SKM-1 (cell line): ENCODE measurements at regions not wholly inside any gene's neighbourhood (a gene's known extent, or its start where the extent isn't known, plus 50 kb on each side); places are given as distances from the start of the nearest gene placed in this dataset.
"Not testable (repeated sequence)": the region's sequence is repeated elsewhere in the genome, so short reads cannot be mapped to it uniquely, and the experiment has no call there.

Source experiments
- DNase-seq: peaks from one replicate; lab custom pipeline; 2025; ENCODE audit not compliant: unreplicated experiment; lab: John Stamatoyannopoulos, UW

DNA sequence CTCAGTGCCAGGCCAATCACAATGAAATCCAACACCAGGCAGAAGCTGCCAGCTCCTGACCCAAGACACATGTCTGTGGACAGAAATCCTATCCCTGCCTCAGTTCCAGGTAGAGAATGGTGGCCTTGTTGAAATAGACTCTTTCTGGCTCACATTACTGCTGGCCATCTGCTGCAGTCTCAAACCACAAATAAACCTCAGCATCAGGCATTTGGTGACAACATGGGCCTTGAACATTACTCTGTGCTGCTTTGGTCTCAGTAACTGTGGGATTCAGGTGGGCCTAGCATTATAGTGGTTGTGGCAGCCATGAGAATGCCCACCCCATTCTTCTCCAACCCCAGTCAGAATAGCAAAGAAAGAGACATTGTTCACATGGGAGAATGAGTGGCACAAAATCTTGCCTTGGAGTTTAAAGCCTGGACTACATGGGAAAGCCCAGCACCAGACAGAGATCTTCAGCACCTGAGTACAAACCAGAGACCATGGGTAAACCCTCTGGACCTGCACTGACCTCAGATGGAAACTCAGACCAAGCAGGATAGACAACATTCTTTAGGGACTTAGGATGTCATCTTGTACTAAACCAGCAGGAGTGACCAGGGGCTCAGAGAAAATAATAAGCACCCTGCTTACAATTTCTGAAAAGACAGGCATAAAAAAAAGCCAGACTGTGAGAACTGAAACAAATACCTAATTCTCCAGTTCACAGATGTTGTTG lies 50.4 kb upstream of the TRAM1L1 start:
- DNase-seq, result no peak

DNA sequence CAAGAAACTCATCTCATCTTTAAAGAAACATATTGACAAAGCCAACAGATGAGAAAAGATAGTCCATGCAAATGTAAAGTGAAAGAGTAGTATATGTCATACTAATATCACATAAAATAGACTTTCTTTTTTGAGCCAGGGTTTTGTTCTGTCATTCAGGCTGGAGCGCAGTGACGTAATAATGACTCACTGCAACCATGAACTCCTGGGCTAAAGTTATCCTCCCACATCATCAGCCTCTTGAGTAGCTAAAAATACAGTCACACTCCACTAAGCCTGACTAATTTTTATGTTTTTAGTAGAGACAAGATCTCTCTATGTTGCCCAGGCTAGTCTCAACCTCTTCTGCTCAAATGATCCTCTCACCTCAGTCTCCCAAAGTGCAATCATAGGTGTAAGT lies 51.8 kb upstream of the TRAM1L1 start:
- DNase-seq, result no peak

DNA sequence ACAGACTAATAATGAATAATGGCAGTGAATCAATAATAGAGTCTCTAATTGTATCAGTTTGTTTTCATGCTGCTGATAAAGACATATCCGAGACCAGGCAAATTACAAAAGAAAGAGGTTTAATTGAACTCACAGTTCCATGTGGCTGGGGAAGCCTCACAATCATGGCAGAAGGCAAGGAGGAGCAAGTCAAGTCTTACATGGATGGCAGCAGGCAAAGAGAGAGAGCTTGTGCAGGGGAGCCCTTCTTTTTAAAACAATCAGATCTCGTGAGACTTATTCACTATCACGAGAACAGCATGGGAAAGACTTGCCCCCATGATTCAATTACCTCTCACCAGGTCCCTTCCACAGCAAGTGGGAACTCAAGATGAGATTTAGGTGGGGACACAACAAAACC lies 53.4 kb upstream of the TRAM1L1 start:
- DNase-seq, result not testable (repeated sequence)

DNA sequence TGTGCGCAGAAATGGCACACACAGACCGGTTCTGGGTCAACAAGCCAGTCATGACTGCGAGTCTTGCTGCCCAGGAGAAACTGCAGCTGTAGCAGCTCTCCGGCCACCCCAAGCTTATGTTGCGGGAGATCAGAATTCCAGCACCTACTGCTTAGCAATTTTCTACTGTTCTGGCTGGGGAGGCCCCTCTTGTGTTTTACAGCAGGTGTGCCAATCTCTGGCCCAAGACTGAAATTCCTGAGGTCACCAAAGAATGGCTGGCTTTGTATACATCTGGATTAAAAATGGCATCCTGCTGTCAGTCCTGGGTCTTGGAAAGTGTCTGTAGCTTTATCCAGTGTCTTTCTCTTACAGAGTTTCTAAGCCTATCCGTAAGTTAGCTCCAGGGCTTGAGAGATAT lies 68.9 kb upstream of the TRAM1L1 start:
- DNase-seq, result no peak

DNA sequence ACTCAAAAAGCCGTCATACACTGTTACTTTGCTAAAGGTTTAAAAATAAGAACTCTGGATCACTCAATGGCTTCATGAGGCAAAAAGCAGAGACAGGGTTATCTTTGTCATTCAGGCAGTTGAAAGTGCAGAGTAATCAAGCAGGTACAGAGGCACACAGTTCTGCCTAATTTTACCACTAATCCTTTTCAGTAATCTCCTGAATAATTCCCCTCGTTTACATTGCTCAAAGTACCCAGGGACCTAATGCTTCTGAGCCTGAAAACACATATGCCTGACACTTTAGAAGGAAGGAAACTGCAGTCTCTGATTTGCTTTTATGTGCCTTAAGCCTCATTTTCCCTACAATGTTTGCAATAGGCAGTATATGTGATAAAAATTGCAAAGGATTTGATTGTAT lies 71.4 kb upstream of the TRAM1L1 start:
- DNase-seq, result no peak

DNA sequence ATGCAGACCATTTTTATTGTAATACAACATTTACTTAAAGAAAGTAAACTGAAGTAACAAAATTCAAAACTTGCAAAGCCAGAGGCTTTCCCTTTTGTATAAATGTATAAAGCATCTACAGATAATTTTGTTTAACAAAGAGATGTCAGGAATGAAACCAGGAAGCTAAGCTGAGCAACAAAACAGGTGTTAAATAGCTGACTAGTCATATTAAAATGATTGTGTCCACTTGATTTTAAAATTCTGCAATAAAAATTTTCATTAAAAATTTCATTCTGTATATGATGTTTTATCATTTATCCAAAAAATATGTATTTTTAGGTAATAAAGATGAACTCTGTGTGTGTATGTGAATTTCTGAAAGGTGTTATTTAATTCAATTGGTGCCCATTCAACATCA lies 72.0 kb upstream of the TRAM1L1 start:
- no peak for DNase-seq

DNA sequence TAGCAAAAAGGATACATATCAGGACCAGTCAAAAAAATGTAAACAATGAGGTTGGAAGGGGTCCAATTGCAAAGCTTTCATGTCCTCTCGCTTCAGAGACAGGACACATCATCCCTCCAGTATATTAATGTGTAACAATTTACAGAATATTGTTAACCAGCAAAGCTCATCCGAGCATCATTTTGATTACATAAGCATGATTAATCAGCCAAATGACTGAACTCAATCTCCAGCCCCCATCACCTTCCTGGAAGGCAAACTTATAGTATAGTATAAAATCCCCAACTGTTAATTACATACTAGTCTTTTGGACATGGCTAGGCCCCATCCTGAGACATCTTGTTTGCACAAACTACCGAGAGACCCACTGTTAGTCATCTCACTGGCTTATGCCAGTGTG lies 77.6 kb upstream of the TRAM1L1 start:
- no peak for DNase-seq

DNA sequence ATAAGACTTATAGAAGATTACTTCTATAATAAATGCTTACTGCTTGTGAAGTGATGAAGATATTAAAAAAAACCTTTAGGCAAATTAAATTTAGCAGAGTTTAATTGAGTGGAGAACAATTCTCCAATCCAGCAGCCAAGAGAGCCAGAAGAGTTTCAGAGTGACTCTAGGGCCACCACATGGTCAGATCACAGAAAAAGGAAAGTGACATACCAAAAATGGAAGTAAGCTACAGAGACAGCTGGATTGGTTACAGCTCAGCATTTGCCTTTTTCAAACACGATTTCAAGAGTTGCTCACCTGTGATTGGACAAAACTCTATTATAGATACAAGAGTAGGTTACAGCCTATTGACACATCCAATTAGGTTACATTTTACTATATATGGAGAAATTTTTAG lies 79.0 kb upstream of the TRAM1L1 start:
- DNase-seq, result no peak

DNA sequence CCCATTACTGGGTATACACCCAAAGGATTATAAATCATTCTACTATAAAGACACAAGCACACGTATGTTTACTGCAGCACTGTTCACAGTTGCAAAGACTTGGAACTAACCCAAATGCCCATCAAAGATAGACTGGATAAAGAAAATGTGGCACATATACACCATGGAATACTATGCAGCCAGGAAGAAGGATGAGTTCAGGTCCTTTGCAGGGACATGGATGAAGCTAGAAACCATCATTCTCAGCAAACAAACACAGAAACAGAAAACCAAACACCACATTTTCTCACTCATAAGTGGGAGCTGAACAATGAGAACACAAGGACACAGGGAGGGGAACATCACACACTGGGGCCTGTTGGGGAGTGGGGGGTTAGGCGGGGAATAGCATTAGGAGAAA lies 90.0 kb upstream of the TRAM1L1 start:
- DNase-seq, result not testable (repeated sequence)

DNA sequence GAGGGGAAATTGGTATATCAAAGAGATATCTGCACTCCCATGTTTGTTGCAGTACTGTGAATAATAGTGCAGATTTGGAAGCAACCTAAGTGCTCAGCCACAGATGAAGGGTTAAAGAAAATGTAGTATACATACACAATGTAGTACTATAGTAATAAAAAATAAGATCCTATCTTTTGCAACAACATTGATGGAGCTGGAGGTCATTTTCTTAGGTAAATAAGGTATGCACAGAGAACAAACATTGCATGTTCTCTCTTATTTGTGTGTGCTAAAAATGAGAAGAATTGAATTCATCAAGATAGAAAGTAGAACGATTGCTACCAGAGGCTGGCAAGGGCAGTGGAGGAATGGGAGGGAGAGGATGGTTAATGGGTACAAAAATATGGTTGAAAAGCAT lies 117.9 kb upstream of the TRAM1L1 start:
- no peak for DNase-seq

DNA sequence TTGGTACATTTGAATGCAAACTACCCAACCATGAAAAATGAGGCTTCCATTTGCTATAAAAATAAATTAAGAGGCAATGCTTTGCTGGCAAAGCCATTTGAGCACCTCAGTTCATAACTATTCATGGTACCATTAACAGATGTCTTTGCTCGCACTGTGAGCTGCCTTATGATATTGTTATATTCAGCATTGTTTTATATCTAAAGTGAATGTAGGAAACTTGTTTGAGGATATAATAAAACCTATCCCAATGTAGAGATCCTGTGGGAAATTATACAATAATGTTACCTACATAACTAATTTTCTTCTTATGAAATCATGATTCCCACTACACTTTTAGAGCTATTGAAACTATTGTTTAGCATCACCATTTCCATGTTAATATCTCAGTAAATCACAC lies 125.2 kb upstream of the TRAM1L1 start:
- no peak for DNase-seq

DNA sequence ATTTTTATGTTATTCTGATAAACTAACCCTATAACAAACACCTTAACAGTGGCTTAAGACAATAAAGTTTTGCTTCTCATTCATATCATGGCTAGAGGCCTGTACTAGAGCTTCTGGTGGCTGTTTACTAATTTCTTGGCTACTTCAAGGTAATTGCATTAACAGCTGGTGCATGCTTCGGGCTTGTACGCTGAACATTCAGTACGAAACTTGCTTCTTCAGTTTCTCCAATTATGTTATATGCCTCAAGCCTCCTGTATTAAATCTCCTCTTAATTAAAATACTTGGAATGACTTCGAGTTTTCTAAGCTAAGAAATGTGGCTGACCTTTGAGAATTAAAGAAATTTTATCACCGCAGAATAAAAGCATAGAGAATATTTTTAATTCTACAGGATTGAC lies 138.9 kb upstream of the TRAM1L1 start:
- no peak for DNase-seq

DNA sequence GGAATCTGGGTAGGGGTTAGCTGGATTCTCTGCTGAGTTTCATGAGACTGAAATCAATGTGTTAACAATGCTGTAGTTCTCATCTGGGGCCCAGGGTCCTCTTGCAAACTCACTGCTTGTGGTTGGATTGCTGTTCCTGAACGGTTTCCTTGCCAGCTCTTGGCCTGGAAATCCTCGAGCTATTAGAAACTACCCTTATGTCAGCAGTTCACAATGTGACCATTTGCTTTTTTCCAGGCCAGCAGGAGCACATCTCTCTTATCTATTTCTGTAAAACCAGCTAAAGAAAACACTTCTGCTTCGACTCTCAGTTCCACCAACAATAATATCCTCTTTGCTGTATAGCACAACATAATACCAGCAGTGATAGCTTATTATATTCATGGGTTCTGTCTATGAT lies 140.1 kb upstream of the TRAM1L1 start:
- no peak for DNase-seq

DNA sequence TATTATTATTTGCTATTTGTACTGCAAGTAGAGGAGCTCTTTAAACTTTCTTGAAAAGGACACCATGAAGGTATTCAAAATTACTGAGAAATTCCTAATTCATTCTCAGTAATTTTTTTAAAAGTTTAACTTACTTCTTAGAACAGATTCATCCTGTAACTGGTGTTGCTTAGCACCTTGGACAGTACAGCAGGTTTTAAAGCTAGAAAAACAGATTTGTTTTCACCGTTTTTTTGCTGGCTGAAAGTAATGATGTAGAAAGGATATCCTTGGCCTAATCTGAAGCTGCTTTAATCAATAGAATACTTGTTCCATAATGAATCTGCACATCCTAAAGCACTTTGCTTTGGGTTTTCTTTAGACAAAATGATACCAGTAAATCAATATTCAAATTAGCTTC lies 142.5 kb upstream of the TRAM1L1 start:
- no peak for DNase-seq

DNA sequence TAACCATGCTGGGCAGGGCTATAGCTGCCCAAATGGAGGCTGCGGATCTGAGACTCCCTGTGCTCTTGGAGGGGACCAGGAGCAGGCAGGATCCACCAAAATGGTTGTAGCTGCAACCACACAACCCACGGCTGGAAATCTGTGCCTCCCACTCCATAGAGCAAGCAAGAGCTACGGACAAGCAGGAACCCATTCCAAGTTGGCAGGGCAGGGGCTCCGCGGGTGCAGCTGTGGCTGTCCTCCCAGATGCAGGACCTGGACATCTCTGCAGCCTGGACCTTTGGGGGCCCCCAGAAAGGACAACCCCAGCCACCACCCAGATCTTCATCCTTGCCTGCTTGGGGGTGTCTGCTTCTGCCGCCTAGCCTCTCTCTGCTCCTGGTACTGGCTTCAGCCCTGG lies 154.1 kb upstream of the TRAM1L1 start:
- DNase-seq, result no peak

DNA sequence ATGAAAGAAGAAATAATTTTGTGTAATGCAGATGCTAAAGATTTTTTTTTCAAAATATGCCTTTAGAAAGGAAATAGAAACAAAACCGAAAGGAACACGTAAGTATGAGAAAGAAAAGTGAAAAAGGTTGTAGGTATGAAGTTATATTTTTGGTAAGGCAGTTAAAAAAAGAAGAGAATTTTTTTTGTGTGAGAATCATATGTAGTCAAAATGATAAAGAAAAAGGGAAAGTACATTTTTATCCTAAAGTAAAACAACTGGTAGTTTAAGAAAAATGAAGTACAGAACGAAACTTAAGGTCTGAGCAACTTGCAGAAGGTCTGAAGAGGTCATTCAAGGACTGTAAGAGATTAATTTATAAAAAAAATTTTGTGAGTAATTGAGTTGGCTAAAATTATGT lies 164.0 kb upstream of the TRAM1L1 start:
- no peak for DNase-seq

DNA sequence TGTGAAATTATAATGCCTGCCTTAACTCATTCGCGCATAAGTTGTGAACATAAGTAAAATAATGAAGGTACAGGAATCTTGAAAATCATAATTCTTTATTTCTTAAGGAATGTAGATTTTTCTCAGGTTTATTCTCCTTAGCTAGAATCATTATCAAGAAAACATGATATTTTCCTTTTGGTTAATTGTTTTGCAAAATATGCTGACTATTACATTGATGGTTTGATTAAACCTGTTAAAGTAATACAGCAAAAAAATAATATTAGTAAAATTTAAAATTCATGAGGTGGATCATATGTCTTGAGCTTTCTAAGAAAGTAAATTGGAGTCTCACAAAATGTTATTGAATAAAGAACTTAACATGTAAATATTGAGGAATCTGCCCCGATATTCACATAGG lies 178.7 kb upstream of the TRAM1L1 start:
- no peak for DNase-seq

DNA sequence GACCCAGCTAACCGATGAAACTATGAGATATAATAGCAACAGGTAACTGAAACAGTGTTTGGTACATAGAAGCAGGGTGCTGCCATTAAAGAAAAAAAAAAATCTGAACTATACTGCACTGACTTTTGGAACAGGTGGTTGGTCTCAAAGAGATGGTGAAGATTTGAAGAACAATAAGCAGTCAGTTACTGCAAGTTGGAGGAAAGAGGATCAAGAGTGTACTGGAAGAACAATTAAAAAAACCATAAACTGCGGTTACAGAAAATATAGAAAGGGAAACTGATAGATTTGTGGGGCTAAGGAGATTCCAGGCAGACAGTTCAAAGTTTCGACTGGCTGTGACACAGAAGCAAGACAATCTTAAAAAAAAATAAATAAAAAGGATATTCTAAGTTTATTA lies 181.9 kb upstream of the TRAM1L1 start:
- no peak for DNase-seq

DNA sequence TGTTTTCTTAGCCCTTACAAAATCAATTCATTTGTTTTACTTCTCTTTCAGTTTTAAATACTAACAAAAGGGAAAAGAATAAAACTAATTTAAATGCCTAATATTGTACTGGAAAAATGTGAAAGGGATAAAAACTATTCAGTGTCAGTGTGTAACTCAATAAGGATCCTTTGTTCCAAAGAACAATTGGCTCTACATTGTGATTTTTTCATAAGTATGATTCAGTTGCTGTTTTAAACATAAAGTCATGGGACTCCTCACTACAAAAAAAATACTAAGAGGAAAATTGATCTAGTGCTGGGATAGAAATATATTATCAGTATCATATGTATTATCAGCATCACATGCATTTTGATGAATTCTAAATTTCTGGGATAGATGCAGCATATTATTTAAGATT lies 199.4 kb upstream of the TRAM1L1 start:
- DNase-seq, result no peak

DNA sequence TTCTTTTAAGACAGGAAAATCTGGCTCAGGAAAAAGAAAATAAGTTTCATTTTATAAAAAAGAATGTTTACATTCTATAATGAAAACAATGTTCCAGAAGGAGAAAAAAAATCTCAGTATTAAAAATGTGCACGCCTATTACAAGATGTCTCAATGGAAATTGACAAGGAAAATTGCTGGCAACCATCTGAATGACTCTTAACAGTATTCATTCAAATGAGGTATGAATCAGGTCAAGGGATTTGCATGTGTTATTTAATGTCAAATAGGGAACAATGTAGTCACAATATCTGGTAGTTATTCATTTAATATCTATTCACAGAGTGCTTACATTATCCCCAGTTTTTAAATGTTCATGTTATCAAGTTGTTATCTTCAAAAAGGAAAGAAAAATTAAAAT lies 208.4 kb upstream of the TRAM1L1 start:
- no peak for DNase-seq

DNA sequence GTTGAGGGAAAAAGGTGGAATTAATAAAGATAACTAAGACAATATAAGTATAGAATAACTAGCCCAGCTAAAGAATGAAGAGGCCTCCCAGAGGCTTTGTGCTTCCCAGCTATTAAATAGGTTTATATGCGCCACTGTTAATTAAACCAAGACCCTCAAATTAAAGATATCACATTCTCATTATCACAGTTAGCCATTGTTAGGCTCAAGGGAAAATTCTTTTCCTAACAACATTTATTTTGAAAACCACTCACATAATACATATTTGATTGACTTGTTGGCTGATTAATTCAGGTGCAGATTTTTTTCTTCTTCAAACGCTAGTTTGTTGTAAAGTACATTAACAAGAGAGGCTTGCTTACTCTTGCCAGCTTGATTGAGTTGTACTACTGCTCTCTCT lies 216.8 kb upstream of the TRAM1L1 start:
- DNase-seq, result no peak

DNA sequence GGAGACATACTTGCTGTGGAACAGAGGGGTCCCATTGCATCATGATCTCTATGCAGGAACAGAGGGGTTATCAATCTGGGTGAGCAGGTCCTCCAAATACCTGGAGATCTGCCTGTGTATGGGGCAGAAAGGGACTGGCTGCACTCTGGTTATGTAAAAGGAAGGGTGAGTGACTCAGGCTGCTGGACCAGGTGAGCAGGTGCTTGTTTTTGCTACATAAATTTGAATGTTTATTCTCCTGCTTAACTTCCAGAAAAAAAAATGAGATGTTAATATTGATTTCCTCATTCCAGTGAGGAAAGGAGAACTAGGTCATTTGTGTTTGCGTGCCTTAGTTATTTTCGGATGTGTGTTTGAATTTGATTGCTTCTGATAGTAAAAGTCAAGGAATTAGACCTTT lies 225.8 kb upstream of the TRAM1L1 start:
- no peak for DNase-seq

DNA sequence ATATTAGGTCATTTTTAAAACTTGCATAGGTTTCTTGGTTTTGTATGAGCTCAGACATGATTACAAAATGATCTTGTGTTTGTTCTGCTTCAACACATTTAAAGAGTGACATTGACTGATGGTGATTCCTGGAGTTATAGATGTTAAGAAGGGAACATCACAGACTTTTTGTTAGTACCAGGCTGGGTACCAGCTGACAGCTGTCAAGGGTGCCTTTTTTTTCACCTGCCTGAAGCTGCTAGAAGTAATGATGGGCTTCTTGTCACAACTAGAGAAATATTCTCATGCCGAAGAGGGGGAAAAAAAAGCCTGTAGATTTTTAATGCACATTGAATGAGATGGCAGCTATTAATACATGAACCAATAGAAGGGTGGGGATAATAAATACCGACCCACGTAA lies 226.6 kb upstream of the TRAM1L1 start:
- no peak for DNase-seq
